Stimulated activated CD4-positive, alpha-beta T cell treated with anti-CD3 and anti-CD28 coated beads, Interleukin-4, amount 100 ng/mL, for 48 hours (primary cell): ENCODE measurements at regions not wholly inside any gene's neighbourhood (a gene's known extent, or its start where the extent isn't known, plus 50 kb on each side); places are given as distances from the start of the nearest gene placed in this dataset.

Experiments used
- DNase-seq, 2 donors: peaks; one replicate each; pipeline ENCODE4 v3.0.0-alpha.2; 2020; ENCODE audit warnings: low read depth in 2 of 2

GRCh38 chr20:39326050-39326449 is 363.9 kb downstream of the DHX35 start:
- no peak for DNase-seq

GRCh38 chr20:39318911-39319310 is 356.8 kb downstream of the DHX35 start:
- no peak for DNase-seq

DNA sequence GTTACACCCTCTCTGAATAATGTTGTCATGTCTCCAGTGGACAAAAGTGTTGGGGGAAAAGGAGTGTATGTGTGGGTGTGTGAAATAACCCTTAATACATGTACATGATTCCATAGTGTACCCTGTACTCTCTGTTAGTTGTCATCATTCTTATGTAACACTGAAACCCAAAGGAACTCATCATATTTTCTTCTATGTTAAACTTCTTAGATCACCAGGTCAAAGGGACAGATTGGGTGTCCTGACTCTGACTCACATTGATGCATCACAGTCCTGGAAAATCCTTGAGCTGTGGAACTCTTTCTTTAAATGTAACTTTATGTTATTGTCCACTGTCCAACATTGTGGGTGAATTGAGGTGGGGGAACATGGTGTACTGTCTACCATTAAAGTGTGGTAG is 350.5 kb downstream of the DHX35 start:
- no peak for DNase-seq

GRCh38 chr20:39311851-39312506 is 349.8 kb downstream of the DHX35 start:
- DNase-seq, result no peak

- DNase-seq, result no peak
These were observed 348.3 kb downstream of the DHX35 start for GRCh38 chr20:39310363-39310995.

- no peak for DNase-seq
These were observed 347.3 kb downstream of the DHX35 start for GRCh38 chr20:39309458-39309857.

DNA sequence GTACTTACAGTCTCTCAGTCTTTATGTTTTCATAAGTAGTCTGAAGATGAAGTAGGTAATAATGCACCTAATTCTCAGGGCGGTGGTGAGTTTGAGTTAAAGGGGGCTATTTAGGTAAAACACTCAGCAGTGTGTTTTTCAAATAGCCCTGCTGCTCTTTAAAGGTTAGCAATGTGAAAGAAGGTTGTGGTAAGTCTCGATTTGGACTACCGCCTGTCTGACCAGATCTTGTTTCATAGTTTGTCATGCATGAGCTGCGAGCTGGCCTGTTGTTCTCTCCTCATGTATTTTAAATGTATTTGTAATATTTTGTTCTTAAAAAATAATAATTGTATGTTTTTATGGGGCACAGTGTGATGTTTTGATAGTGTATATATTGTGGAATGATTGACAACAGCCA is 340.2 kb downstream of the DHX35 start:
- DNase-seq, result no peak

- no peak for DNase-seq
These were observed 337.6 kb downstream of the DHX35 start for GRCh38 chr20:39299783-39300182.

GRCh38 chr20:39298571-39299506 is 336.7 kb downstream of the DHX35 start:
- no peak for DNase-seq

DNA sequence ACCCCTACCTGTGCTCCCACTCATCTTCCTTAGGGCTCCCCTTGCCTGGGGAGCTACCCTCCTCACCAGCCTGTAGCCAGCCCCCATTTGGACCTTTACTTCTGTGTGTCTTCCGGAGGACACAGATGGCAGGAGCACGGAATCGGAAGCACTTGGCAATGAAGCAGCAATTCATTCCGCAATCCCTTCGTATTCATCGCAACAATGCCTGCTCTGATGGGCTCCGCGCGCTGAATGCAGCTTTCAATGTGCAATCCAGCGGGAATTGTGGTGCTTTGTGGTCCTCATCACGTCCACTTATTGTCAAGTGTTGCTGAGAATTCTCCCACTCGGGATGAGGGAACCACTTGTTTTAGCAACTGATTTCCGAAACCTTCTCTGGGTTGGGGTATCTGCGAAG is 336.0 kb downstream of the DHX35 start:
- no peak for DNase-seq

GRCh38 chr20:39295301-39295700 is 333.2 kb downstream of the DHX35 start:
- no peak for DNase-seq

DNA sequence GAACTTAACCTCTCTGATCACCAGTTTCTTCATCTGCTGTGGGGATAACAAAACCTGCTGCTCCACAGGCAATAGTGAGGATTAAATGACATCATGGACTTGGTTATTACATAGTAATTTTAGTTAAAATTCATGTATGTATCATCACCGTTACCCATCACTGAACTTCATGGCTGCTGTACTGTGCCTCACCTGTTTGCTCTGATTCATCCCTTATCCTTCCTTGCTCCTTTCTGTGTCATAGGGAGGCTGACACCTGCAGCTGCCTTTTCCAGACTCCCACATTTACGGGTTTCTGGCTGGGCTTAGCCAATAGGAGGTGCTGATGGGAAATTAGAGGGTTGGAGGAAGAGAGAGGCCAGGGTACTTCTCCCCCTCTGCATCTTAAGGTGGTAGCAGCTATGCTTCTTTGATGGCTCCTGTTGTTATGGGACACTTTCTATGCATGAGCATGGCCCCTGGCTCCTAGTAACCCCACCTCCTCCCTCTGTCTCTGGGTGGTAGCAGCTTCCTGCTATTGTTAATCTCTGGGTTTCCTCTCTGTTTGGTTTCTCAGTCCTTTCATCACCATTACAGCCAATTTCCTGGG is 332.1 kb downstream of the DHX35 start:
- DNase-seq, result no peak

GRCh38 chr20:39292193-39292736 is 330.1 kb downstream of the DHX35 start:
- DNase-seq, result no peak

DNA sequence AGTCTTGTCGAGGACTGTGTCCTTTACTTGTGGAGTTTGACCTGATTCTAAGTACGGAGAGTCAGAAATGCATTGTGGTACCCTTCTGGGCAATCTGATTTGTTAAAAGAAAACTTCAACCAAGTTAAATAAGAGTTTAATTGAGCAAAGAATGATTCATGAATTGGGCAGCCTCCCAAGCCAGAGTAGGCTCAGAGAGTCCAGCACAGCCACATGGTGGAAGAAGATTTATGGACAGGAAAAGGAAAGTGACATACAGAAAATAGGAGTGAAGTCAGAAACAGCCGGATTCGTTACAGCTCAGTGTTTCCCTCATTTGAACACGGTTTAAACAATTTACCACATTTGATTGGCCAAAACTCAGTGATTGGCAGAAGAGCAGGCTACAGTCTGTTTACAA is 329.2 kb downstream of the DHX35 start:
- DNase-seq, result no peak

DNA sequence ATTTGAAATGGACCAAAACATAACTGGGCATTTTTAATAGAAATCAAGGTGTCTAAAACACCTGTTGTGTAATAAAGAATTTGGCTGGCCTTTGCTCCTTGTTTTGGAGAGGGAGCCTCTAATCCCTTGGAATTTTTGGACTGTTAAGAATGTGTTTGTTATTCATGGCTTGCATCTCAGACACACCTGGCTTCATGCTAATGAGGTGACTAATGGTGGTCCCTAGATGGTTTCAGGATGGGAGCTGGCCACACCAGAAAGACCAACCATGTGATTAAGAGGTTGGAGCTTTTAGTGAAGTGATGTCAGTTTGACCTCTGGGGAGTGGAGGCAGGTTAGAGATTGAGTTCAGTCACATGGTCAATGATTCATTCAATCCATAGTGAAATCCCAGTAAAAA is 328.4 kb downstream of the DHX35 start:
- DNase-seq, result no peak

GRCh38 chr20:39289831-39290230 is 327.7 kb downstream of the DHX35 start:
- no peak for DNase-seq

- no peak for DNase-seq
These were observed 327.2 kb downstream of the DHX35 start for GRCh38 chr20:39289316-39289715.

DNA sequence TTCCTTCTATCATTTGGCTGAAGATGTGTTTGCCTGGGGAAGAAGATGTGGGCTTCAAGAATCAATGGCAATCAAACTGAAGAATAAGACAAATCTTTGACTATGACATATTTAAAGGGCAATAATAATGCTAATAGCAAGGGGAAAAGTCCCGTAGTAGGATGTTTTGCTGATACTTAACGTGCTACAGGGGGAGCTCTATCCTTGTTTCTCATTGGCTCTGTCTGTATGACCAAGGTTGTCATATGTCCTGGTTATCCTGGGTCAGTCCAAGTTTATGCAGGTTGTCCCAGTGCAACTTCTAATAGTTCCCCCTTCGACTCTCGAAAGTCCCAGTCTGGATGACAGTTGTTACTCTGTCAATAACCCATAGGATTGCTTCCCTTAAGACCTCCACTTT is 321.3 kb downstream of the DHX35 start:
- DNase-seq, result no peak

DNA sequence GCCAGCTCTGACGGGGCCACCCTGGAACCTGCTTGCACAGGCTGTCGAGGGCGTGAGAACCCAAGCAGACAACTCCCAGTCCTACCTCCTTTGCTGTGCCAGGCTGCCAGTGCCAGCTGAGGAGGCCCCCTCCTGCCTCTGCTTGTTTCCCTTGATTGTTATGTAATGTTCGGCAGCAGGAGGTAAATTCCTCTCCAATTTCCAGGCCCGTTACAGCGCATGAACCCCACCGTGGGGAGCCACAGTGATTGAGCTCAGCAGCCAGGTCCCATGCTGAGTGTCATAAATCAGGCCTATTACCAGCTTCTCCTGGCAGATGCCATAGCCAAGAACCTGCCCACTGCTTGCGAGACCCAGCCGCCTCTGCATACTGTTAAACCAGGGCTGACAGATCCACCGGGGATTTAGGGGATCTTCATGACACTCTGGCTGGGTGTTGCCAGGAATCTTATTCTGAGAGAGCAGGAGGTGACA is 320.5 kb downstream of the DHX35 start:
- DNase-seq, result no peak

GRCh38 chr20:39280875-39281274 is 318.7 kb downstream of the DHX35 start:
- no peak for DNase-seq

DNA sequence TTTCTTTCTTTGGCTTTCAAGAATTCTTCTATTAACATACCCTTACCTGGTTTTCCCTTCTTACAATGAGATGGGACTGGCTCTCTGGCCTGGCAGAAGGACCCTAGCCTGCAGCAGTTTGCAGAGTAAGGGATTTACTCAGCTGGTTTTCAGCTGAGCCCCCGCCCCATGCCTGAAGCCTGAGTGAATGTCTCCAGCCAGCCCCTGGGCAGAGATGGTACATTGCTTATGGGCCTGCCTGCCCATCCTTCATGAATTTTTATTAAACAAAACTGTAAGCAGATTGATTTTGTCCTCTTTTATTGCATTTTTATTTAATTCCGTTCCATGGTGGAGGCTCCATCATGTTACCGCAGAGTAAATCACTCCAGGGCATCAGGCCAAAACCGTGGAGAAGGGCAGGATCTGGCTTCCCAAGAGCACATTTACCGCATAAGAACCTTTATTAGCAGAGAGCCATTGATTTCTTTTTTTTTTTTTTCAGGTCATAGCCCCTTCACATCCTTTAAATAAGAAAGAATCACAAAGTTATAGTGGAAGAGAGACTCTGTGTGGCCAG is 316.2 kb downstream of the DHX35 start:
- DNase-seq, result no peak

GRCh38 chr20:39277185-39277584 is 315.0 kb downstream of the DHX35 start:
- DNase-seq, result no peak
